Ammon's horn (tissue), 1 donor: ENCODE measurements at regions not wholly inside any gene's neighbourhood (a gene's known extent, or its start where the extent isn't known, plus 50 kb on each side); places are given as distances from the start of the nearest gene placed in this dataset.
"Not testable (repeated sequence)": the region's sequence is repeated elsewhere in the genome, so short reads cannot be mapped to it uniquely, and the experiment has no call there.

Source experiments
- DNase-seq: peaks from one replicate; pipeline ENCODE4 v3.0.0-alpha.2; 2016; ENCODE audit warnings: low spot score

DNA sequence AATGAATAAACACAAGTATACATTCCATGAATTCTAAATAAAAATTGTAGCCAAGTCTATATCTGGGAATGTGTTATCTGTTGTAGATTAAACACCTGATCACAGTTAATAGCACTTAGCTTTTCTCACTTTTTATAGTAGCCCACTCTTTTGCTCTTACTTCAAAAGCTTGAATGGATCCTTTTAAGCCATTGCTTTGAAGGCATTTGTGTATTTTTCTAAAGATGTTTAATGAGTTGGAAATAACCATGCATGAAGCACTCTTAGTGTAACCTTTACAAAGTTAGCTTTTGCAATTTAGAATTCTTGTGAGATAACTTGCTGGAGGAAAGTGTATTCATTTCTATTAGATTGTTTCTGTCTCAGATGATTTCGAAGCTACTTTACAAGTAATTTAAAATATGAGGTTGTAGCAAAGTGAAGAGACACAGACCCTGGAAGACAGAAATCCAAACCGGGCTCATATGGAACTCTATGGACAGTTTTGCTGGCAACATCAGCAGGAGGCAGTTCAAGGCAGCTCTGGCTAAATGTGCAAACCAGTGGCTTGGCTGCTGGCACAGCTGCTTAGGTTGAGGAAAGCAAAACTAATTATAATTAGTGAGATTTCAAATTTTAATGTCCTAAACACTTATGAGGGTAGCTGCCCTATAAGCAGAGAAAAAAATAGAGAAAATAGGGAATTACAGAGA is 469.8 kb upstream of the ZEB2 start:
- DNase-seq = peak; percentile 18

- no peak for DNase-seq
Measured at GRCh38 chr2:144988591-144988990, 468.7 kb upstream of the ZEB2 start.

DNA sequence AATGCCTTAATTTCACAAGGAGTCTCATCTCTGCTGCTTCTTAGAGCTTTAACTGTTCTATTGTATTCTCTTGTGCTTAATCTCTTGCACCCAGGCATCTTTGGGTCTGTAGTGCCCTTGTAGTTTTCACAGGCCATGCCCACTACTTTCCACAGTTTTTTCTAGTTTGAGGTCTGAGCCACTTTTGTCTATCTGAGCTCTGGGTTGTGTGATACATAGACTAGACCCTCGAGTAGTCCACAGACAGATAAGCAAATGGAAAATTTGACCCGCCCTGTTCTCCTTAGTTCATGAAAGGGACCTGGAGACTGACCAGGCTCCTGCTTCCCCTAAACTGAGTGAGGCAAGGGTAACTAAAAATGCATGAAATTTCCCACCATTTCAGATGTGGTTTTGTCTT is 466.8 kb upstream of the ZEB2 start:
- no peak for DNase-seq

- no peak for DNase-seq
Measured at GRCh38 chr2:144984038-144984437, 464.1 kb upstream of the ZEB2 start.

DNA sequence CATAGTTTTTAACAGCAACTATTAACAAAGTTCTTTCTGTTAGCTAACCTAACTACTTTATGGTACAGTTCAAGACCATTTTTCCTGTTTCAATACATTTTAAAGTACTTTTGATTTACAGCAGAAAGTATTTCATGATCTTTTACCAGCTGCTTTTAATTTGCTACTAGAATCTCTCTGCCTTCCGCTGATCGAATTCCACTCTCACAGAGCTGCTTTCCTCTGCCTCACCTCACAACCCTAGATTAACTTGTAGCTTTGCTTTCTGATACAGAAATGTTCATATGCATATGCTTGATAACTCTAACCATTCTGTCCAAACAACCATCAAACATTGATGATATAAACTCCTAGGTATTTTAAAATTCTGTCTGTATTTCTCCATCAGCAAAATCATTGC is 463.2 kb upstream of the ZEB2 start:
- DNase-seq = no peak

GRCh38 chr2:144982481-144982880 is 462.6 kb upstream of the ZEB2 start:
- DNase-seq = no peak

DNA sequence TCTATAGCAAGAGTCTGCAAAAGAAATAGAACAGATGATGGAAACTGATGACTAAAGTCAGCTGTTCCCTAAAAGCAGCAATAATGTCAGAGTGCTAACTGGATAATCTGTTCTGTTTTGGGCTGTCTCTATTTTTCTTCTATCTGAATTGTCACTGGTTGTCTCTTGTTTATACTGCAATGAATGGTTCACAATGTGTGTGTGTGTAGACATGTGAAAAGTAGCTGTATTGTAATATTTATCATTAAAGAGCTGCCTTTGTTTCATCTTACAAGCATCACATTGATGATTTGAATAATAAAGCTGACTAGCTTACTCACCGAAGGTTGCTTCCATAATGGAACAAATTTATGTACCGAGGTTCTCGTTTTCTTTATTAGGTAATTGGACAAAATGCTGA is 456.0 kb upstream of the ZEB2 start:
- peak; percentile 72 for DNase-seq

GRCh38 chr2:144972676-144973075 is 452.8 kb upstream of the ZEB2 start:
- no peak for DNase-seq

GRCh38 chr2:144971786-144972335 is 451.9 kb upstream of the ZEB2 start:
- DNase-seq = peak; percentile 4

DNA sequence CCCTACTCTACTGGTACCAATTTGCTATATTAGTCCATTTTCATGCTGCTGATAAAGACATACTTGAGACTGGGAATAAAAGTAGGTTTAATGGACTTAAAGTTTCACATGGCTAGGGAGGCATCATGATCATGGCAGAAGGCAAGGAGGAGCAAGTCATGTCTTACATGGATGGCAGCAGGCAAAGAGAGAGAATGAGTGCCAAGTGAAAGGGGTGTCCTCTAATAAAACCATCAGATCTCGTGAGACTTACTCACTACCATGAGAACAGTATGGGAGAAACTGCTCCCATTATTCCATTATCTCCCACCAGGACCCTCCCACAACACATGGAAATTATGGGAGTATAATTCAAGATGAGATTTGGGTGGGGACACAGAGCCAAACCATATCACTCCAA is 450.5 kb upstream of the ZEB2 start:
- not testable (repeated sequence) for DNase-seq

GRCh38 chr2:144969564-144969963 is 449.6 kb upstream of the ZEB2 start:
- not testable (repeated sequence) for DNase-seq

- DNase-seq = no peak
Measured at GRCh38 chr2:144967961-144968360, 448.0 kb upstream of the ZEB2 start.

GRCh38 chr2:144965172-144965571 is 445.3 kb upstream of the ZEB2 start:
- DNase-seq = no peak

GRCh38 chr2:144963031-144963430 is 443.1 kb upstream of the ZEB2 start:
- DNase-seq = no peak

DNA sequence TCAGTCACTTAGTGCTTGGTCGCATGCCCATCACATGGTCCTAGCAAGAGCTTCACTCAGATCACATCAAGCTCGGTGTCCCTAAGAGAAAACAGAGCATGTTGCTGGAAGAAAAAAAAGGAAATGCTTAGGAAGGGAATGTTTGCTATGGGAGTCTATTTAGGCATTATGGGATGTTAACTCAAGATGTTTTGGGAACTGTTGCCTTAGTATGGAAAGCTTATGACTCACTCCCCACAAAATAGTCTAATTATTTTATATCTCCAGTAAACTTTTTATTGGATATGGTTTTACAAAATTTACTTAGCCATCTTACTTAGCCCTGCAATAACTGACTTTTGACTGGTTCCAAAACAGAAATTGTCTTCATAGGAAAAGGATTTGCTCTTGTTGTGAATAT is 439.5 kb upstream of the ZEB2 start:
- no peak for DNase-seq

DNA sequence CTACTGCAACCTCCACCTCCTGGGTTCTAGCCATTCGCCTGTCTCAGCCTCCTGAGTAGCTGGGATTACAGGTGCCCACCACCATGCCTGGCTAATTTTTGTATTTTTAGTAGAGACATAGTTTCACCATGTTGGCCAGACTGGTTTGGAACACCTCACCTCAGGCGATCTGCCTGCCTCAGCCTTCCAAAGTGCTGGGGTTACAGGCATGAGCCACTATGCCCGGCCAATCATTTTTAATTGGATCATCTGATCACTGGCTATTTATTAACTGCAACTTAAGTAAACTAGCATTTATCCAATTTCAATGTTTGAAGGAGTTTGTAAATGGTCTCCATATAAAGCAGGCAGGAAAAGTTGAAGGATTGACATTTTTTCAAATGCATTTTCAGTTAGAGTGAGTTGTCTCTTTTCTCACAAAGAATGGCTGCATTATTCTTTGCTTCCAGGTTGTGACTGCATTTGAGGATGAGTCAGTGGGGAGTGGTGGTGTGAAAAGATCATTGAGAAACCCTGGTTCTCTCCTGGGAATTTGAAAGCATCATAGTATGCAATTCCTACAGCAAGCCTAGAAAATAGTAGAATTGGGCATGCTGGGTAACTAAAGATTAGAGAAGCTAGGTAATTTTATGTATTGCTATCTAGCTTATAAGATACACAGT is 431.1 kb upstream of the ZEB2 start:
- DNase-seq = no peak

DNA sequence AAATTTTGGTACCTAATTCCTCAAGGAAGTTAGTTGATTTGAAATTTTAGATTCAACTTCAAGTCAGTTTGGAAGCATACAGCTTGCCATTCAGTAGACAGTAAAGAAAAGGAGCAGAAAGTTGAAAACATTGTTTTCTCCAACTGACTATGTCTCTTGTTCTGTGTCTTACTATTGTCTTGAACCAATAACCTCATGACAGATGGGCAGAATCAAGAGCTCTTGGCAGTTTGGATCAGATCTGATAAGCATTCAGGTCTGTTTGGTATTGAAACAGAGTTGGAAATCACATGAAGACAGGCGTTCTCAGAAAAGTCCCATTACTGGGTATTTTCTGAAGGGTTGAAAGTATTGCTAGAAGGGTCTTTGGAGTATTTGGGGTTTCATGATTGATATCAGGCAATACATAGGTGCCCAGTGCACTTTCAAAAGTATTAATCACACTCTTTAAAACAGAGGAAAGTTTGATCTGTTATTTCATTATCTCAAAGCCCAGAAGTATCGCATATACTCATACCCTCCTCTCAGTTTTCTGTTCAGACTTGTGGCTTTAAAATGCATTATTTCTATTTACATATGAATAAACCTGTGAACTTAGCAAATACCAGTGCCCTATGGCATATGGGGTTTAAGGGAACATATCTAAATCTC is 428.4 kb upstream of the ZEB2 start:
- no peak for DNase-seq

DNA sequence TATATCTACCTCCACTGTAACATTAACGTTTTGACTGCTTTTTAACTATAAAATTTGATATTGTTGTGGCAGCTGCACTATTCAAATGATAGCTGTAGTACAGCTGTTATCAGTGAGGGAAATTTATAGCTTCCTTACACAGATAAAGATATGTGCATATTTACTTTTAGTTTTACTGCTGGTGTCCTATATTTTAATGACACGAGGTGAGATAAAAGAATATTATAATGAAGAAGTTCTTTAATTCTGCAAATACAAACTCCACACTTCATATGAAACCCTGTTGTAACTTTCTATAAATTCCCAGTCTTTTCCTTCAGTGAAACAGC is 427.8 kb upstream of the ZEB2 start:
- DNase-seq = no peak

DNA sequence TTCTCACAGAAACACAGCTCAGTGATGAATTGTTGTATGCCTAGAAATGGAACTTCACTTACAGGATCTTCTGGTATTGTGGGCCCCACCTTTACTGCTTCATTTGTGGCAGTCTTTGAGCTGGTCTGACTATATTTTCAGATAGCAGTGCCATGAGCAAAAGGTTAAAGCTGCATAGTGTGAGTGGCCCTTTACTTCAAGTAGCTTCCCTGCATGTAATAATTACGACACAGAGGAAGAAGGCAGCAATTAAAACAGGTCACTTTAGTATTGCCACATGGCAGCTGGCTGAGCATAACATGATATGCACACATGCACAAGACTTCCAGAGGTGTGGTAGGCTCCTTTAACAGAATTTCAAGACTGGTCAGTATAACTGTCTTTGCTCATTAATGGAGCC is 426.3 kb upstream of the ZEB2 start:
- DNase-seq = no peak

DNA sequence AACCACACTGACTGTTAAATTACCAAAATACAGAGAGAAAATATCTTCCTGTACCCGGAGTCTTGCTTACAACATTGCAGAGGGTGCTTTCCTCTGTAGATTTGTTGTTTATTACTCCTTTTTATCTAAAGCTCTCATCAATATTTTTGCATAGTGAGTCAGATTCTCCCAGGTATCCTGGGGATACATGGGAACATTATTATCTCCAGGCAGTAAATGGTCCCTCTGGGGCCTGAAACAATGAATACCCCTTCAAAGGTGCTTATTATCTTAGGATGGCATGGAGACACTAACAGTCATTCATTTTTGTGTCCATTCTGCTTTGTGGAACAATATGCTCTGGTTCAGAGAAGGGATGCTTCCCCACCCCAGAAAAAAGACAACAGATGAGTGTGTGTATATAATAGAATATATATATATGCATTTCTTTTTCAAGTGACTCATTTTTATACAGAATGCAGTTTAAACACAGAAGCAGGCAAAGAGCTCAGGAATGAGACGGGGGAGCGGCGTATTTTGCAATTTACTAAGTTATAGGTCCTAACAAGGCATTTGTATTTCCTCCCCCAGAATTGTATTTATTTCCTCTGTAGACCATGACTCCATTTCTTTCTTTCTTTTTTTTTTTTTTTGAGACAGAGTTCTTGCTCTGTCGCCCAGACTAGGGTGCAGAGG is 424.8 kb upstream of the ZEB2 start:
- DNase-seq = no peak

GRCh38 chr2:144943986-144944385 is 424.1 kb upstream of the ZEB2 start:
- no peak for DNase-seq

DNA sequence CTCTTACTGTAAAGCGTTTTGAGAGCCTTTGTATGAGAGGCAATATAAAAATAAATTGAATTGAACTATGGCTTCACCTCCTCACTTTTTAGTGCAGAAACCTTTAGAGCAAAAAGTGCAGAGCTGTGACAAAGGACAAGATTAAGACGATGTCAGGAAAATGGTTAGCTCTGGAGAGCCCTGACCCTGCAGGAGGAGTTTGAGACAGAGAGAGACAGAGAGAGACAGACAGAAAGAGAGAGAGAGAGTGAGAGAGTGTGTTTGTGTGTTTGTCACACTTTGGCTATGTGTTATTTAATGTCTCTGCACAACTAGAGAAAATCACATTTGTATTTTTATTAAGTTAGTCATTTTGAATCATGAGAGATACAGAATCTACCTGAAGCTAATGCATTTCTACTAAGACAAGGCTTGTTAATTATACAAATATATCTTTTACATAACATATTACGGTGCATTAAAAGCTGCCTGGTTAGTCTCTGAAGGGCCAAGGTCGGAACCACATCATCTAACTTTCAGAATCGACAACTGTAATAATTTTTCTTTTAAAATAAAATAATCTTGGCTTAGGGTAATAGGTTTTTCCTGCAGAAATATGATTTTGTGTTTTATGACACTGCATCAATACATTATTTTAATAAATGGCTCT is 423.5 kb upstream of the ZEB2 start:
- DNase-seq = no peak
